PFSK-1 (cell line): ENCODE measurements at regions not wholly inside any gene's neighbourhood (a gene's known extent, or its start where the extent isn't known, plus 50 kb on each side); places are given as distances from the start of the nearest gene placed in this dataset.

Experiments
- FOXP2 ChIP-seq: optimal IDR thresholded peaks from 2 replicates; pipeline ENCODE3; 2011; ENCODE audit warnings: borderline replicate concordance, control low read depth, inconsistent platforms; ENCODE audit not compliant: insufficient read depth; ENCODE audit errors: extremely low read length, extremely low read depth
- POLR2AphosphoS5 ChIP-seq: IDR thresholded peaks from 2 replicates; pipeline ENCODE4 v1.6.1; 2012; ENCODE audit warnings: low read depth, mild to moderate bottlenecking, control low read depth, low read length, moderate library complexity
- SIN3A ChIP-seq: IDR thresholded peaks from 2 replicates; pipeline ENCODE4 v1.6.1; 2012; ENCODE audit warnings: mild to moderate bottlenecking, low read length, moderate library complexity, borderline replicate concordance; ENCODE audit not compliant: insufficient read depth
- TAF1 ChIP-seq: IDR thresholded peaks from 2 replicates; pipeline ENCODE4 v1.6.1; 2012; ENCODE audit warnings: low read length, control low read depth, borderline replicate concordance; ENCODE audit not compliant: insufficient read depth
- TF ChIP-seq, protein P1 (sequence below), 2 experiments: IDR thresholded peaks; 2 replicates each; pipeline versions ENCODE4 v1.6.1 to v1.8.0; 2011 to 2012; ENCODE audit warnings: low read depth in 2 of 2, low read length in 2 of 2, control low read depth in 1 of 2, inconsistent platforms in 1 of 2, mild to moderate bottlenecking in 1 of 2, moderate library complexity in 1 of 2; ENCODE audit not compliant: insufficient read depth in 1 of 2

DNA sequence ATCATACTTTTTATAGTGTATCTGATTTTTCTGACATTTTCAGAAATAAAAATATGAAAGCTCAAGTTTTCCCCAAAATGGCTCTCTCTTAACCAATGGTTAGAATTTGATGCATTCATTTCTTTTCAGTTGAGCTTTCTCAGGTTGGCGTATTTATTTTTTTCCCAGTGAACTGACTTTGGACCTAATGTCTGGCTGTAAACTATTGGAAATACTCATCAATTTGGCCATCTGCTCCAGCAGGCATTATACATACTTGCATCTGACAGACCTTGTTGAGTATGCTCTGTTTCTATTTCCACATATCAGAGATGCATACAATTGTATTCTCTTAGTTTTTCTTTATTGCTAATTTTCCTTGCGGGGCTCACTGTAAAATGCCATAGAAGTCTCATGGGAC is 1374.8 kb upstream of the MAP3K7 start:
- no peak for TF ChIP-seq POLR2AphosphoS5
- TF ChIP-seq, protein P1, sequence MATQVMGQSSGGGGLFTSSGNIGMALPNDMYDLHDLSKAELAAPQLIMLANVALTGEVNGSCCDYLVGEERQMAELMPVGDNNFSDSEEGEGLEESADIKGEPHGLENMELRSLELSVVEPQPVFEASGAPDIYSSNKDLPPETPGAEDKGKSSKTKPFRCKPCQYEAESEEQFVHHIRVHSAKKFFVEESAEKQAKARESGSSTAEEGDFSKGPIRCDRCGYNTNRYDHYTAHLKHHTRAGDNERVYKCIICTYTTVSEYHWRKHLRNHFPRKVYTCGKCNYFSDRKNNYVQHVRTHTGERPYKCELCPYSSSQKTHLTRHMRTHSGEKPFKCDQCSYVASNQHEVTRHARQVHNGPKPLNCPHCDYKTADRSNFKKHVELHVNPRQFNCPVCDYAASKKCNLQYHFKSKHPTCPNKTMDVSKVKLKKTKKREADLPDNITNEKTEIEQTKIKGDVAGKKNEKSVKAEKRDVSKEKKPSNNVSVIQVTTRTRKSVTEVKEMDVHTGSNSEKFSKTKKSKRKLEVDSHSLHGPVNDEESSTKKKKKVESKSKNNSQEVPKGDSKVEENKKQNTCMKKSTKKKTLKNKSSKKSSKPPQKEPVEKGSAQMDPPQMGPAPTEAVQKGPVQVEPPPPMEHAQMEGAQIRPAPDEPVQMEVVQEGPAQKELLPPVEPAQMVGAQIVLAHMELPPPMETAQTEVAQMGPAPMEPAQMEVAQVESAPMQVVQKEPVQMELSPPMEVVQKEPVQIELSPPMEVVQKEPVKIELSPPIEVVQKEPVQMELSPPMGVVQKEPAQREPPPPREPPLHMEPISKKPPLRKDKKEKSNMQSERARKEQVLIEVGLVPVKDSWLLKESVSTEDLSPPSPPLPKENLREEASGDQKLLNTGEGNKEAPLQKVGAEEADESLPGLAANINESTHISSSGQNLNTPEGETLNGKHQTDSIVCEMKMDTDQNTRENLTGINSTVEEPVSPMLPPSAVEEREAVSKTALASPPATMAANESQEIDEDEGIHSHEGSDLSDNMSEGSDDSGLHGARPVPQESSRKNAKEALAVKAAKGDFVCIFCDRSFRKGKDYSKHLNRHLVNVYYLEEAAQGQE (IDR thresholded peaks at IDR 0.05; ENCODE audit: insufficient read depth in 1 of 2, low read depth in 2 of 2, low read length in 2 of 2) = no peak
- TF ChIP-seq TAF1 = no peak
- no peak for TF ChIP-seq SIN3A
- TF ChIP-seq FOXP2 = no peak
